Fibroblast of the aortic adventitia (primary cell): ENCODE measurements at regions not wholly inside any gene's neighbourhood (a gene's known extent, or its start where the extent isn't known, plus 50 kb on each side); places are given as distances from the start of the nearest gene placed in this dataset.
"Not testable (repeated sequence)": the region's sequence is repeated elsewhere in the genome, so short reads cannot be mapped to it uniquely, and the experiment has no call there.

Experiments
- DNase-seq: peaks from one replicate; pipeline ENCODE4 v3.0.0-alpha.2; 2010; ENCODE audit warnings: low read depth
- H3K4me3 ChIP-seq: 2 replicates; pipeline ENCODE4 v1.5.1; 2011; ENCODE audit warnings: low read depth, mild to moderate bottlenecking, control low read depth, low read length, moderate library complexity
- CTCF ChIP-seq: IDR thresholded peaks from 2 replicates; pipeline ENCODE4 v1.5.1; 2011; ENCODE audit warnings: mild to moderate bottlenecking, low read length, control low read depth, inconsistent platforms; ENCODE audit not compliant: insufficient read depth

GRCh38 chr5:89534331-89534730 is 651.3 kb upstream of the MEF2C start:
- TF ChIP-seq CTCF, result no peak
- H3K4me3 ChIP-seq, result no peak overlapping the region
- DNase-seq, result peak; percentile 42

GRCh38 chr5:89524785-89525184 is 641.8 kb upstream of the MEF2C start:
- TF ChIP-seq CTCF, result no peak
- no peak for DNase-seq
- no peak overlapping the region for H3K4me3 ChIP-seq

GRCh38 chr5:89523867-89524266 is 640.9 kb upstream of the MEF2C start:
- H3K4me3 ChIP-seq, DNase-seq: not testable (repeated sequence)

- no peak for TF ChIP-seq CTCF
- no peak overlapping the region for H3K4me3 ChIP-seq
- DNase-seq, result peak; percentile 8
These were observed 637.8 kb upstream of the MEF2C start for GRCh38 chr5:89520771-89521170.

GRCh38 chr5:89513299-89514044 is 630.5 kb upstream of the MEF2C start:
- H3K4me3 ChIP-seq, result no peak overlapping the region
- no peak for TF ChIP-seq CTCF
- no peak for DNase-seq

- TF ChIP-seq CTCF, result no peak
These were observed 621.1 kb upstream of the MEF2C start for GRCh38 chr5:89504051-89504450.

GRCh38 chr5:89499787-89500186 is 616.8 kb upstream of the MEF2C start:
- DNase-seq, result no peak
- TF ChIP-seq CTCF, result no peak

More at GRCh38 chr5:89504051-89504450, 621.1 kb upstream of the MEF2C start:
- no peak for DNase-seq
- no peak overlapping the region for H3K4me3 ChIP-seq

More at GRCh38 chr5:89499787-89500186, 616.8 kb upstream of the MEF2C start:
- H3K4me3 ChIP-seq, result no peak overlapping the region
